Spleen (tissue), 7 donors: ENCODE measurements at regions not wholly inside any gene's neighbourhood (a gene's known extent, or its start where the extent isn't known, plus 50 kb on each side); places are given as distances from the start of the nearest gene placed in this dataset.

Experiments
- CTCF ChIP-seq, 11 experiments: fragments of 200-600 bp in 7 of 11; fragments of 450-650 bp in 4 of 11; sonication (generic) in 4 of 11; IDR thresholded peaks in 8 of 11; conservative IDR thresholded peaks in 3 of 11; 1 replicate in 7 of 11; 2 replicates in 4 of 11; pipeline versions ENCODE4 v1.4.0 to v1.8.0; 2016 to 2021; ENCODE audit warnings: antibody characterized with exemption in 11 of 11, inconsistent platforms in 4 of 11, mild to moderate bottlenecking in 1 of 11
- POLR2A ChIP-seq, 3 donors: fragments of 450-650 bp; IDR thresholded peaks; one replicate each; pipeline ENCODE4 v1.5.1; 2017; ENCODE audit warnings: antibody characterized with exemption in 3 of 3, mild to moderate bottlenecking in 1 of 3
- donor health status: DM: no; HTN: no; CAD: no; lungs with moderate emphysema.
- donor health status: DM: no; HTN: no; CAD: no.
- donor health status: DM: no; HTN: no; CAD: no.

- TF ChIP-seq CTCF (IDR thresholded peaks at IDR 0.05 in 8 of 11, conservative IDR thresholded peaks at IDR 0.05 in 3 of 11) (no peak), POLR2A (IDR thresholded peaks at IDR 0.05) (no peak)
Measured at GRCh38 chr13:30367296-30367695, 55.0 kb upstream of the UBE2L5 start.
